IgD-negative memory B cell (primary cell): ENCODE measurements at regions not wholly inside any gene's neighbourhood (a gene's known extent, or its start where the extent isn't known, plus 50 kb on each side); places are given as distances from the start of the nearest gene placed in this dataset.
A peak's percentile ranks its signal among the peaks of the same experiment; 100 is the strongest.

Experiments
- H3K27ac Mint-ChIP-seq, 3 donors: one replicate each; pipeline ENCODE4 v1.8.0; 2020 to 2022; ENCODE audit warnings: mild to moderate bottlenecking in 3 of 3, mixed read lengths in 3 of 3, moderate library complexity in 1 of 3
- H3K27me3 Mint-ChIP-seq: one replicate; pipeline ENCODE4 v1.8.0; 2021; ENCODE audit warnings: mixed read lengths
- H3K36me3 Mint-ChIP-seq: one replicate; pipeline ENCODE4 v1.8.0; 2020; ENCODE audit warnings: mild to moderate bottlenecking, mixed read lengths
- H3K4me1 Mint-ChIP-seq, 3 donors: one replicate each; pipeline ENCODE4 v1.8.0; 2020 to 2022; ENCODE audit warnings: mixed read lengths in 3 of 3, mild to moderate bottlenecking in 1 of 3
- H3K4me3 Mint-ChIP-seq, 4 donors: one replicate each; pipeline ENCODE4 v1.8.0; 2020 to 2022; ENCODE audit warnings: mild to moderate bottlenecking in 4 of 4, mixed read lengths in 4 of 4, moderate library complexity in 3 of 4
- H3K9me3 Mint-ChIP-seq, 3 donors: one replicate each; pipeline ENCODE4 v1.8.0; 2020 to 2021; ENCODE audit warnings: mixed read lengths in 3 of 3, mild to moderate bottlenecking in 1 of 3

DNA sequence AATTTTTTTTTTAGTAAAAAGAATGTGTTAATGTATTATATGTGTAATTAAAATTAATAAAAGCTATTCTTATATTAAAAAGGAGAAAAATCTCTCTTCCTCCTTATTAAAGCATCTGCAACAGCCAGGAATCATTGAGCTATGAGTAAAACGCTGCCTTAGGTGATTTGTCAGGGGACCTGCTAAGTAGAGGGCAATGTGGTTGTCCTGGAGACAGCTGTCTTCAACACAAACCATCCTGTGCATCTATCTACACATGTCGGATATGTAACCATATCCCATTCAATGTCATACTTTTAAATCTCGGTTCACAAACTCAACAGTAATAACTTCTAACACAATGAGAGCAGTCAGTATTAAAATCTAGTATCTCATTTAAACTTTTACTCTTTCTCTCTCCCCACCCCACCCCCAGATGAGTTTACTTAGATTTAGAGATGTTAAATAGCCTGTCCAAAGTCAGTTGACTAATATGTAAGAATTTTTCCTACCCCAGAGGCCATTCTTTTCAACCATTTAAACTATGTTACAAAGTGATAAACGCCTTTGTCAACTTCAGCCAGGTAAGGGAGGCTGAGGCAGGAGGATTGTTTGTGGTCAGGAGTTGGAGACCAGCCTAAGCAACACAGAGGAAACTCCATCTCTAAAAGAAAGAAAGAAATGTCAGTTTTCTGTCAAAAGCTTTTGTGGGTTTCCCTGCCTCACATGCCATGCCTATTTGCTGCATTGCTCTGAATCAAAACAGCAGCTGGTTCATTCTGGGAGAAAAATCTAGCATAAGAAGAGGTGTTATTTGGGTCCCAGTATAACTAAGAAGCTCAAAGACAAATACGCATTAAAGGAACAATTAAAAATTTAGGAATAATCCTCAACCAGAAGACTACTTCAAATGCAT, 413.7 kb upstream of the CCDC196 start:
- H3K36me3 Mint-ChIP-seq, result no peaks in the 10 kb centered on the region
- H3K9me3 Mint-ChIP-seq, result no peaks in the 10 kb centered on the region
- peaks cover 9% of the 10 kb centered on the region for H3K27me3 Mint-ChIP-seq
- no peak overlapping the region for H3K4me3 Mint-ChIP-seq
- peaks cover 0 to 2% (median 0%) of the 10 kb centered on the region in 3 donors for H3K4me1 Mint-ChIP-seq
- H3K27ac Mint-ChIP-seq, result no peak overlapping the region

DNA sequence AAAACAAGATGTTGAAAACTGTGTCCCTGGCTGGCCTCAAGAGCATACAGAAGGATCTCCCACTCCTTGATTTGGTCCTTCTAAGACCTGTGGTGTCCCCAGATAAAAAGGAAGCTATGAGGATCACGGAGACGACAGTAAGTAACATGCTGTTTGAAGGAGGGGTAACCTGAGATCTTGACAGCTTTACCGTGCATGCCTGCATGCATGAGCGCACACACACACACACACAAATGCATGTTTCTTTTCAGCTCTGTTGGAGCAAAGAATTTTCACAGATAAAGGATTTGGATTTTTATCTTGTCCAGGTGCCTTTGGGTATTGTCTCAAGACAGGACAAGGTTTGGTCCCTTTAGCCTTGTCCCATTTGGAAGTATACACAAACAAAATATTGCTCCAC, 411.6 kb upstream of the CCDC196 start:
- Mint-ChIP-seq H3K36me3 (no peaks in the 10 kb centered on the region), H3K9me3 (no peaks in the 10 kb centered on the region), H3K27ac (no peak overlapping the region), H3K4me1 (peaks cover 0 to 2% (median 0%) of the 10 kb centered on the region in 3 donors), H3K27me3 (peaks cover 5% of the 10 kb centered on the region), H3K4me3 (no peak overlapping the region)

DNA sequence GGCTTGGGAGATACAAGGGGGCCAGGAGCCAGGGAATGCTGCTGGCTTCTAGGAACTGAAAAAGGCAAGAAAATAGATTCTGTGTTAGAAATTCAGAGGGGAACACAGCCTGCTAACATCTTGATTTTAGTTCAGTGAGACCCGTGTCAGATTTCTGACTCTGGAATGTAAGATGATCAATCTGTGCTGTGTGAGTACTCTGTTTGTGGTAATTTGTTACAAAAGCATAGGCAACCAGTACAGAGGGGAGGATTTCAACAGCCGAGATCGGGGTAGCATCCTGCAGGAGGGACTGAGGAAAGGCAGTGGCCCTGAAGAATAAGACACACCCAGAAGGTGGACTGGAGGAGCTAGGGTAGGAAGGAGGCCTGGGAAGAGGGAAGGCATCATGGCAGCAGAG, 410.0 kb upstream of the CCDC196 start:
- Mint-ChIP-seq H3K27me3 (peaks cover 5% of the 10 kb centered on the region), H3K36me3 (no peaks in the 10 kb centered on the region), H3K27ac (no peak overlapping the region), H3K4me1 (no peaks in the 10 kb centered on the region), H3K9me3 (no peaks in the 10 kb centered on the region), H3K4me3 (no peak overlapping the region)

DNA sequence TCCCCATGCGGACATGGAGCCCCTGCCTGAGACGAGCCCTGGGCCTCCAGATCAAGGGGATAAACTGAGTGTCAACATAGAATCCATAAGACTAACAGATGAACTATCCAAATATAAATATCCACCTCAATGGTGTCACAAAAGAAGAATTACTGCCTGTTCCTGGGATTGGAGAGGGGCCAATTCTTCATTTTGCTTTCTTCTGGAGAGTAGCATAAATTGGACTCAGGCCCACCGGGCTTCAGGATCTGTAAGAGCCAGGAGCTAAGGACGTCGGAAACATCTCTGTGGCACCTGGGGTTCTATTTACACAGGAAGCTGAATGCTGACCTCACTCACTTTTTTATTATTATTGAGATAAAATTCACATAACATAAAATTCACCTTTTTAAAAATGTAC, 408.2 kb upstream of the CCDC196 start:
- Mint-ChIP-seq H3K27me3 (peaks cover 5% of the 10 kb centered on the region), H3K9me3 (no peaks in the 10 kb centered on the region), H3K4me1 (no peaks in the 10 kb centered on the region), H3K4me3 (no peak overlapping the region), H3K27ac (no peak overlapping the region), H3K36me3 (no peaks in the 10 kb centered on the region)

GRCh38 chr14:66081594-66082376, 404.4 kb upstream of the CCDC196 start:
- Mint-ChIP-seq H3K4me3 (no peak overlapping the region), H3K27me3 (no peaks in the 10 kb centered on the region), H3K36me3 (no peaks in the 10 kb centered on the region), H3K4me1 (no peaks in the 10 kb centered on the region), H3K27ac (no peak overlapping the region), H3K9me3 (no peaks in the 10 kb centered on the region)

DNA sequence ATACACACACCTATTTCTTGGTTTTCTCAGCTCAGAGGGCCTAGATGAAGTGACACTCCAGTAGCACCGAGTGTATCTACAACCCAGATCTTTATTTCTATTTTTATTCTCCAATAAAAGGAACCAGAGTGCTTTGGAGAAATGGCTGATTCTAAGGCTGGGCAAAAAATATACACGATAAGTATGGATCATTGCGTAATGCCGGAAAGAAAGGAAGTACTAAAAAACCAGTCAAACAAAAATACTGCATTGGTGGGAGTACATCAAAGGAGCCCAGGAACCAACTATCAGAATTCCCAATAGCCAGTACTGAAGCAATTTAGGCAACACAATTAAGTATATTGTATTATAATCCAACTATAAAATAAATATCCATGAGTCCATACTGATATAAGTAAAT, 400.9 kb upstream of the CCDC196 start:
- peaks cover 2% of the 10 kb centered on the region for H3K27me3 Mint-ChIP-seq
- H3K27ac Mint-ChIP-seq, result no peak overlapping the region
- no peaks in the 10 kb centered on the region for H3K36me3 Mint-ChIP-seq
- no peaks in the 10 kb centered on the region for H3K4me1 Mint-ChIP-seq
- no peaks in the 10 kb centered on the region for H3K9me3 Mint-ChIP-seq
- no peak overlapping the region for H3K4me3 Mint-ChIP-seq

GRCh38 chr14:66085665-66086064, 400.5 kb upstream of the CCDC196 start:
- Mint-ChIP-seq H3K4me1 (no peaks in the 10 kb centered on the region), H3K27me3 (peaks cover 2% of the 10 kb centered on the region), H3K9me3 (no peaks in the 10 kb centered on the region), H3K36me3 (no peaks in the 10 kb centered on the region), H3K4me3 (no peak overlapping the region), H3K27ac (no peak overlapping the region)

DNA sequence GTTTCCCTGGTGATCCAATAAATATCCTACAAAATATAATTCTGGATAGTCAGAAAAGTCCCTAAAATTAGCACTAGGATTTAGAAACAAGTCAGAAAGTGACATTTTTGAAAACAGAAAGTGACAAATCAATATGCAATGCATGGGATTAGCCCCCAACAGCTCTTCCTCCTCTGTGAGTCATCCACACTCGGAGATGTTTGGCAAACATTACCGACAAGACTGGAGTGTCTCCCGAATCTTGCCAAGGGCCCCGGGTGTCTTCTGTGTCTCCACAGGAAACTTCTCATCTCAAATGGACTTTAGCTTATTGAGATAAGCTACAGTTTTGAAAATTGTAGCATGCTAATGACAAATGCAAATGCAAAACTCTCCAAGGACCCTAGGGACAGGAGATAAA, 398.9 kb upstream of the CCDC196 start:
- Mint-ChIP-seq H3K27me3 (peaks cover 2% of the 10 kb centered on the region), H3K36me3 (no peaks in the 10 kb centered on the region), H3K4me1 (no peaks in the 10 kb centered on the region), H3K9me3 (no peaks in the 10 kb centered on the region), H3K4me3 (no peak overlapping the region), H3K27ac (no peak overlapping the region)

DNA sequence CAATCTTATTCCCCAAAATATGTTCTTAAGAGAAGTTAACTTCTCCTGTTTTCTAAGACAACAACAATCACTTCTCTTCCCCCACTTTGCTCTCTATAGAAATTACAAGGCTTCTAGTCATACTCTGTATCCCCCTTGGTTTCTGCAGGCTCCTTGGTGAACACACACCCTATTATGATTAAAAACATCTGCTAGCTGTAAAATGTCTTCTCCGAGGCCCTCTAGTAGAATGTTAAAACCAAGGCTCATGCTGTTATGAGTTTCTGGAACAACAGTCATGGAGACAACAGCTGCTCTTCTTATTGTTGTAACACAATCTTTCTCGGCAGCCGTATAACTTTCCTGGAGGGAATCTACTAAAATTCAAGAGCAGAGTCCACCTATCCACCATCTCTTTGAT, 397.5 kb upstream of the CCDC196 start:
- H3K9me3 Mint-ChIP-seq, result no peaks in the 10 kb centered on the region
- peaks cover 2% of the 10 kb centered on the region for H3K27me3 Mint-ChIP-seq
- H3K36me3 Mint-ChIP-seq, result no peaks in the 10 kb centered on the region
- H3K4me1 Mint-ChIP-seq, result no peaks in the 10 kb centered on the region
- no peak overlapping the region for H3K4me3 Mint-ChIP-seq
- no peak overlapping the region for H3K27ac Mint-ChIP-seq

GRCh38 chr14:66092206-66092605, 394.0 kb upstream of the CCDC196 start:
- no peaks in the 10 kb centered on the region for H3K36me3 Mint-ChIP-seq
- H3K4me3 Mint-ChIP-seq, result peak overlapping the region in 1 of 4 donors; percentile 25
- H3K27me3 Mint-ChIP-seq, result peaks cover 6% of the 10 kb centered on the region
- H3K27ac Mint-ChIP-seq, result no peak overlapping the region
- no peaks in the 10 kb centered on the region for H3K9me3 Mint-ChIP-seq
- H3K4me1 Mint-ChIP-seq, result no peaks in the 10 kb centered on the region

- Mint-ChIP-seq H3K27me3 (peaks cover 6% of the 10 kb centered on the region), H3K4me1 (no peaks in the 10 kb centered on the region), H3K9me3 (no peaks in the 10 kb centered on the region), H3K27ac (no peak overlapping the region), H3K4me3 (no peak overlapping the region), H3K36me3 (no peaks in the 10 kb centered on the region)
These were observed 393.4 kb upstream of the CCDC196 start for GRCh38 chr14:66092748-66093147.

DNA sequence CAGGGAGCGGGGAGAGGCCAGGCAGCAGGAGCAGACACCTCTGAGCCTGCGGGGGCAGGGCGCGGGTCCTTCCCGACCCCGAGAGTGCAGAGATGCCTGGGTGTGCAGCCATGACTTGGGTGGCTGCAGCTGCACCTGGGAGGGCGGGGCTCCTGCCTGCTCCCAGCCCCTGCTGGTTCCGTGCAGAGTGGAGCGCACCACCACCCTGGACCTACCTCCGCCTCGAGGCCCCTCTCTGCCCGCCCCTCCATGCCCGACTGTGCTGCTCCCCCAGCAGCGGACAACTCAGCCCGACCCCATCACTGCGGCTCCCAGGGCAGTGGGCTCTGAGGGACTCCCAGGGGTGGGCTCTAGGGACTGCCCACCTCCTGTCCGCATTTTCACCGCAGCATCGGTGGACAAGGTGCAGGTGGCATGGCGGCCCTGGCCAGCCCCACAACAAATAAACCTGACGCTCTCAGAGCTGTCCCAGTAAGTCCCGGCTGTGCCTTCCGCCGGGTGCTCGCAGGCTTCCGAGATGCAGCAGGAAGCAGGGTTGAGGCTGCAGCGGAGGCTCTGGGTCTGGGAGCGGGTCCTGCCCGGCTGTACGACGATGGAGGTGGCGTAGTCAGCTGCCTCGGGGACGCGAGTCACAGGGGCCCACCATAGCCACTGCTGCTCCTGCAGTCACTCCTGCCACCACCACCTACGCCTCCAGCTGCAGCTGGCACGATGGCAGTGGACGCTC, 392.0 kb upstream of the CCDC196 start:
- peak overlapping the region in 1 of 4 donors; percentile 17 for H3K4me3 Mint-ChIP-seq
- peaks cover 8% of the 10 kb centered on the region for H3K27me3 Mint-ChIP-seq
- no peak overlapping the region for H3K27ac Mint-ChIP-seq
- no peaks in the 10 kb centered on the region for H3K9me3 Mint-ChIP-seq
- no peaks in the 10 kb centered on the region for H3K4me1 Mint-ChIP-seq
- no peaks in the 10 kb centered on the region for H3K36me3 Mint-ChIP-seq

GRCh38 chr14:66099451-66099850, 386.7 kb upstream of the CCDC196 start:
- H3K4me1 Mint-ChIP-seq, result no peaks in the 10 kb centered on the region
- H3K9me3 Mint-ChIP-seq, result no peaks in the 10 kb centered on the region
- H3K4me3 Mint-ChIP-seq, result no peak overlapping the region
- no peak overlapping the region for H3K27ac Mint-ChIP-seq
- H3K36me3 Mint-ChIP-seq, result peaks cover 2% of the 10 kb centered on the region
- H3K27me3 Mint-ChIP-seq, result peaks cover 11% of the 10 kb centered on the region

DNA sequence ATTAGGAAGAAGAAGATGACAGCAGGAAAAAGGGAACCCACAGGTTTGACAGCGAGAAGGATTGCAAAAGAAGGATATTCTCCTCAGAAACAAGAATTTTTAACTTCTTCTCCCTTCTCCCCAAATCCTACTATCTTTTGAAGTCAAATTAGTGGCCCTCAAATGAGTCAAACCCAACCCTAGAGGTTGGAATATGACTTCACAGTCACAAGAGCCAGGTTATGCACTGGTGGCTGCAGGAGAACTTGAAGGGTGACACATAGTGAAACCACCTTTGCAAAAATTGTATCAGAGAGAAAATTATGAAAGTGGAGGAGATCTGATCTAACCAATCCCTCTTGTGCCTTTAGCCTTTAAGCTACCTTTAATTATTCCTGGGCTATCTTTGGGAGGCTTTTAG, 386.2 kb upstream of the CCDC196 start:
- Mint-ChIP-seq H3K4me1 (no peaks in the 10 kb centered on the region), H3K27me3 (peaks cover 11% of the 10 kb centered on the region), H3K36me3 (peaks cover 2% of the 10 kb centered on the region), H3K27ac (no peak overlapping the region), H3K4me3 (no peak overlapping the region), H3K9me3 (no peaks in the 10 kb centered on the region)

DNA sequence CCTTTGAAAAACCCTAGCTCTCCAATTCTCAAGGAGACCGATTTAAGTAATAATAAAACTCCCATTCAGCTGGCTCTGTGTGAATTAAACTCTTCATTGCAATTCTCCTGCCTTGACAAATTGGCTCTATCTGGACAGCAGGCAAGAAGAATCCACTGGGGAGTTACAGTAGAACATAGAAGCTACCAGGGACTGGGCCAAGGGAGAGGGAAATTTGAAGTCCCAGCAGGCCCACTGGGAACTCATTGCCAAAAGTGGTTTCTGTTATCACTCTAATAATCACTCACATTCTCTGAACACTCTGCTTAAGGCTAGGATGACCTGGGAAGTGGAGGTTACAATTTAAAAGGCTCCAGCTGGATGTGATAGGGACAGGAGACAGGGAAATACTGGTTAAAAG, 384.5 kb upstream of the CCDC196 start:
- H3K4me3 Mint-ChIP-seq, result no peak overlapping the region

More for the DNA sequence above, 384.5 kb upstream of the CCDC196 start:
- H3K4me1 Mint-ChIP-seq, result no peaks in the 10 kb centered on the region
- peak overlapping the region in 1 of 3 donors; percentile 45 for H3K27ac Mint-ChIP-seq
- no peaks in the 10 kb centered on the region for H3K9me3 Mint-ChIP-seq
- H3K27me3 Mint-ChIP-seq, result peaks cover 7% of the 10 kb centered on the region
- H3K36me3 Mint-ChIP-seq, result peaks cover 2% of the 10 kb centered on the region
